Transverse colon (tissue), 4 donors: ENCODE measurements at regions not wholly inside any gene's neighbourhood (a gene's known extent, or its start where the extent isn't known, plus 50 kb on each side); places are given as distances from the start of the nearest gene placed in this dataset.

Experiments
- CTCF ChIP-seq, 5 experiments: fragments of 200-600 bp in 3 of 5; fragments of 450-650 bp in 2 of 5; sonication (generic) in 3 of 5; IDR thresholded peaks; 1 replicate in 2 of 5; 2 replicates in 3 of 5; pipeline ENCODE4 v1.5.1; 2016 to 2017; ENCODE audit warnings: antibody characterized with exemption in 5 of 5, inconsistent platforms in 3 of 5, mild to moderate bottlenecking in 2 of 5, moderate library complexity in 1 of 5
- POLR2AphosphoS5 ChIP-seq, 3 donors: sonication (generic); formaldehyde crosslinking; IDR thresholded peaks; one replicate each; pipeline ENCODE4 v1.6.1; 2016; ENCODE audit warnings: antibody characterized with exemption in 3 of 3

DNA sequence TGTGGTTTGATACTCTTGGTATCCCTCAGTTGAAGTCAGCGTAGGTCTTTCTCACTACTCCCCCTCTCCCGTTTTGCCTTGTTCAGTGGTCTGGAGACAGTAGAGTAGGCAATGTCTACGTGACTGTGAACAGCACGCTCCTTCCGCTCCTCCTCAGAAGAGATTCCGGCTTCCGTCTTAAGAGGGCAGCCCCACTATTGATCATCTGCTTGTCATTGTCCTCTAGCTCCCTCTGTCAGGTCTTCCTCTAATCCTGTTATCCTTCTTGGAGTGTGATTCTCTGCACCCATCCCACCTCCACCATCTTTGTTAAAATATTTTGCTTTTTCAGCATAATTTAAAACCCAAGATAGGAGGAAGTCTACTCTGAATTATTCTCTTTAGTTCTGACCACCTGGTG is 129.9 kb upstream of the KCNK2 start:
- TF ChIP-seq CTCF (IDR thresholded peaks at IDR 0.05): no peak
- no peak for TF ChIP-seq POLR2AphosphoS5 (IDR thresholded peaks at IDR 0.05)
